ENCODE measurements at regions not wholly inside any gene's neighbourhood (a gene's known extent, or its start where the extent isn't known, plus 50 kb on each side); places are given as distances from the start of the nearest gene placed in this dataset.

DNA sequence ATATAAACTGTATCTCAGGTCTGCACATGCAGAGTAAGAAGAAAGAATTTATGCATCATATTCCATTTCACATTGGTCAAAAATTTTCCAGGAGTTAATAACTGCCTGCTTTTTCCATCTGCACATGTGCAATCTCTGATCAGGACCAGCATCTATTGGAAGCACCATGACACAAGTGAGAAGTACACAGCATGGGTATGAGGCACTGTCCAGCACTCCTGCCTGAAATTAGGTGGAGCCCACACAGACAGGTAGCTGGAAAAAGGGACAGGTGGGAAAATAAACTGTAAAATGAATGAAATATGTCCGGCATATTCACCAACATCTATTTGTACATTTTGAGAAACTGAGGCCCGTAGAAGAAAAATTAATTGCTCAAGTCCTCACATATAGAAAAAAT, 609.2 kb upstream of the NXPH2 start:
- no peak for DNase-seq

DNA sequence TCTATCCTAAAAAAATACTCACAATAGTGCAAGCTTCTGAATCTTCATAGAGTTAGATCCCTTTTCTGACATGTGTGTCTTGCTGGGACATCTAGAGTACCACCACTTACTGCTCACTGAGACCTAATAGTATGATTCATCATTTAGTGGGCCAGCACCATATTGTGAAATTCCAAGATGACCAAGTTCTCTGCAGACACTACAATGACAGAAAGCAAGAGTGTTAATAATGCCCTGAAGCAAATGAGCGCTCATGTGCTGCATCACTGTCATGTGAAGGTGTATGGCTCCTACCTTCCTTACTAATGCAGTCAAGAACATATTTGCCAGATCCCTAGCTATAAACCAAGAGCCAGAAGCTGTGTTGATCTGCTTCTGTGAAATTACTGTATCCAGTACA, 606.2 kb upstream of the NXPH2 start:
- DNase-seq, result no peak

DNA sequence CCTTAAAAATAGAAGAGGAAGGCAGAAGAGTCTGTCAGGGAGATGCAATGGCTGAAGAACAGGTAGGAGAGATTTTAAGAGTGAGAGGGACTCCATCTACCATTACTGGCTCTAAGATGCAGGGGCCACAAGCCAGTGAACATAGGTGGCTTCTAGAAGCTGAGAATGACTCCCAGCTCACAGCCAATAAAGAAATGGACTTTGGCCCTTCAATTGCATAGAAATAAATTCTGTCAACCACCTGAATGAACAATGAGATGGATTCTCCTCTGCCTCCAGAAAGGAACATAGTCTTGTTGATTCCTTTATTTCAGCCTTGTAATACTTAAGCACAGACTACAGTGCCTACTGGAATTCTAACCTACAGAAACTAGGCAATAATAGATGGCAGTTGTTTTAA, 603.3 kb upstream of the NXPH2 start:
- DNase-seq, result no peak

DNA sequence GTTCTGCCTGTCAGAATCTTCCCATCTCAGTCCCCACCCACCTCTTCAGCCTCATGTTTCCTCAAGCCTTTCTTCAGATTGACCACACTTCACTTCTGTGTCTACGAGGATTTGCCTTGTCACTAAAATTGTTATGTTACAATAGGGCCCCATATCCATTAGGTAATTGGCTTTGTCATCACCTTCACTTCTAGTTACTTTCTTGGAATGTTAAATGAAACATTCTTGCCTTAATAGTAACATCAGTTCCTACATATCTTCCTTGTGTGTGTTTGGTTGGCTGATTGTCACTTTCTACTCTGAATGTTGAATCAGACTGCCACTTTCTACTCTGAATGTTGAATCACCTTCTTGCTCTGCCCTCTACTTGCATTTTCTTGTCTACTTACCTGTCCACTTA, 599.9 kb upstream of the NXPH2 start:
- DNase-seq, result no peak

DNA sequence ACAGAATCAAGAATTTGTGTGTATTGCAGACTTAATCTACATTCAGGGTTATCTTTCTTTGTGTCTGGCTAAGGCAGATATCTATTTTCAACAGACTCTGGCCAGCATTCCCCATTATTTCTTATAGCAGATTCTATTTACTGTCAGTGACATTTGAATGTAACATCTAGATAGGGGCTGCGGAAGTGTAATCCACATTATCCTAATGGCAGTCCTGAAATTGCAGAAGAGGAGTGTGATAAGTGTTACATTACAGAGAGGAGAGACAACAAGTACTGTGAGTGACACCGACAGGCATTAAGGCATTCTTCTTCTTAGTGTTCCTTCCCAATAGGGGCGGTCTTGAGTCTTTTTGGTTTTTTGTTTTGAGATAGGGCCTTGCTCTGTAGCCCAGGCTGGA, 598.2 kb upstream of the NXPH2 start:
- no peak for DNase-seq

DNA sequence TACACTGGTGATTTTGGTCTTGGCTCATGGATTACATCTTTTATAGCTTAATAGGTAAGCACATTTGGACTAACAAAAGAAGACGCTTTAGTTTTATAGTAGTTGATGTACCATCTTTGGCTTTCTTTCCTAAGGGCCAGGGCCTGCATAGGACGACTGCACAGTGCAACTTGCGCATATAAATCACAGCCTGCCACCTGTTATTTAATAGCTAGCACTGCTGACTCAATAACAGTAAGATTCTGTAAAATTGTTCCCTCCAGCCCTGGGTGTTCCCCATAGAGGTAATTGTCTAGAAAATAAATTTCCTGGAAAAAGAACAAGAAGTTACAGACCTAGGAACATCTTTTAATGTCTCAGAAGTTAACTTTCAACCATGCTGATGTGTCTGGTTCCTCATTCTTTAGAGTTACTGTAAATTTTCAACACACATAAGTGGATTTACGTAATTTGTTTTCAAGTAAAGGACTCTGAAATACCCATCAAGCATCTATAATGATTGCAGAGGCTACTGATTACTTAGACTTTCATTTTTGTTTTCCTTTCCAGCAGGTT, 594.2 kb upstream of the NXPH2 start:
- DNase-seq, result no peak

DNA sequence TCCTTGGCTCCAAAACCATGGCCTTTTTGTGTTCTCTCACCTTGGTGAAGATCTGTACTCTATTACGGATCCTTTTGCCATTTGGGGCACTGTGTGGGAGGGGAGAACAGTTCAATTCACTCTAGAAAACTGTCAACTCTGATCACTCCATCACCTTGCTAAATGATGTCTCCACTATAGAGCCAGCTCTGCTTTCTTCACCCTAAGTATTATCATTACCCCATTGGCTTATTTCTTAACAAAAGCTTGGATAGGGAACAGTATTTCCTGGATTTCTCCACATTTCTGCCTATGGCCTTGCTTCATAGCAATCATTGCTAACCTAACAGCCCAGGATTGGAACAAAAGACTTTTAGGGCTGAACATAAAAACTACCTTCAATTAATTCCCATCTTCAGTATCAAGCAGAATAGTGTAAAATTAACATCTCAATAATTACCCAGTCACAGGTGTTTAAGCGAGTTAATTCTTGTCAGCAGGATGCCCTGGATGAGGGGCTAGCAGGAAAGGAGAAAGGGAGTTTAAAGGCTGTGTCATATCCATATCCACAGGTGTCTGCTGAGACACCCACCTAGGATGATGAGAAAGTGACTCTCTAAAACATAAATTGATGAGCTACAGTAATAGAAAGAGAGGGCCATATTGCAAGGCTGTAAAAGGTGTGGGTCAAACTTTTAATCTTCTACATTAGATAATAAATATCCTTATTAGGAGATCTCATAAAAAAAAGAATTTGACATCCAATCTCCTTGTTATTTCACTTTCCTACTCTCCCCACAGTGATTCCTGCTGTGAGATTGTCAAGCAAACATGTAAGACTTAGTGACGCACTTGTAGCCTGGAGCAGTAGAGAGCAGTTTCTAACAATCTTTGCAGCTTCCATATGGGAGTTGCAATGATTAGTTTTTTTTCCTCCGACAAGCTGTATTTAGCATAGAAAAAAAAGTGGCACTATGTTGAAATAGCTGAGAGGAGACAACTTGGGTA, 589.5 kb upstream of the NXPH2 start:
- DNase-seq, result no peak

DNA sequence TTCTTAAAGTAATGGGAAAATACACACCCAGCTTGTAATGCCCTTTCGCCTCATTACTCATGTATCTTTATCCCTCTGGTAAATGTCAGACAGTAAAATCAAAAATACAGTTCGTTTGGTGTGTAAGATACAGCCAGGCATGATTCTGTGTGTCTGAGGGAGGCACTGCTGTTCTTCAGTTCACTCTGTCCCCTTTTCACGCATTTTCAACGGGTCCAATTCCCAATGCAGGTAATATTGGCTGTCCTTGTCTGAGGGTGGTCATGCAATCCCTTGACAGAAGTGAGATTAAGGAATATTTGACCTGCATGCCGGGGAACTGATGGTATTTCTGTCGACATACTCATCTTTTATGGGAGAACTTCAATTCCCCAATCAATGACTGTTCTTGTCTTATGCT, 587.2 kb upstream of the NXPH2 start:
- no peak for DNase-seq

DNA sequence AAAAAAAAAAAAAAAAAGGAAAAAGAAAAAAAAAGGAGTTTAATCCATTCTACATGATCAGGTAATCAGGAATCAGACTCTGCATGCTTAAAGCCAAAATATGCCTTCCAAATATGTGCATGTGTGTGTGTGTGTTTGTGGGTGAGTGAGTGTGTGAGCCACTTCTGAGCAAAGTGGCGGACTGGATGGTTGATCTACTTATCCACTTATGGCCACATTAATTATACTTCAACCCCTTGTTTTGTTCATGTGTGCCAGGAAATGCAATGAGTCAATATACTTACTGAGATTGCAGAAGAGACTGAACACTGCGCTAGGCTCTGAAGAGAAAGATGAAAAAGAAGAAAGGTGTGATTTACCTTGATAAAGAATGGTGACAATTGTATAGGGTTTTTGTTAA, 586.5 kb upstream of the NXPH2 start:
- no peak for DNase-seq

DNA sequence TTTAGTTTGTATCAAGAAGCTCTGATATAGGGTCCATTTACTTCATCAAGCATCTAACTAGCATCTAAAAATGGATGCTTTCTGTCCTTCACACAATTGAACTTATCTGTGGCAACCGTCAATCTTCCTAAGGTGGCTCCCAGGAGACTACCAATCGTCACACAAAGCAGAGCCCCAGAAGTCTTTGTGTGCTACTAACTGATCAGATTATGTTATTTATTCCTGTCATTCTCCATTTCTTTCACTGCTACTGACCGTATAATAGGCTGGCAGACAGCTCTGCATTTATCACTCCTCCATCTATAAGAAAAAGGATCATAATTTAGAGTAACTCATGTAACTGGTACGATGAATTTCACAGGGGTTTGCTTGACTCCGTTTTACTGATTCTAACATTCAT, 585.0 kb upstream of the NXPH2 start:
- no peak for DNase-seq

DNA sequence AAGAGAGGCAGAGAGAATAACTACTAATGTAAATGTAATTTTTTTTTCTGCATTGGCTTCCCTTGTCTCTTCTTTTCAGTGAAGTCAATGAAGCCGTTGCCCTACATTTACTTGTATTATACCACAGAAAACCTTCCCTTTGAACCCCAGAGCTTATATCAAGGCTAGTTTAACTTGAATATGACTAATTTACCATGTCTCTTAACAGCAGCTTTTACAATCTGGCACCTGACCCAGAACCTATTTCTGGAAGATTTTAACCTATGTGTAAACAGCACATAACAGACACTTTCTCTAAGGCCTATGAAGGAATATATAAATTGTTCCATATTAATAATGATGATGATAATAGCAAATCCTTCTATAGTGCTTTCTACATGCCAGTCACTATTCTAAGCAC, 580.5 kb upstream of the NXPH2 start:
- DNase-seq, result no peak

DNA sequence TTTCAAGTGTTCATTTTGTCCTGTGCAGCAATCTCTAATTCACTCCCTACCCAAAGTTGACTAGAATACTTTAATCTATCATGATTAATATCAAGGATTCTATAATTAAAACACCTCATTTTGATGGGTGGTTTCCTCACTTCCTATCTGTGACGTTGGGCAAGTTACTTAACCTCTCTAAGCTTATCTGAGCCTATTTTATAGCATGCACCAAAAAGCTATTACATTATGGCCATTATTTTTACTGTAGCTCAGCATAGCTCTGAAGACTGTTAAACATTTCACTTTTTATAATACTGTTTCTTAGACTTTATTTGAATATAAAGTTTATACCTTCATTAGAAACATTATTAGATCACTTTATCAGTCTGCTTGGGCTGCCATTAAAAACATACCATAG, 579.6 kb upstream of the NXPH2 start:
- DNase-seq, result no peak

DNA sequence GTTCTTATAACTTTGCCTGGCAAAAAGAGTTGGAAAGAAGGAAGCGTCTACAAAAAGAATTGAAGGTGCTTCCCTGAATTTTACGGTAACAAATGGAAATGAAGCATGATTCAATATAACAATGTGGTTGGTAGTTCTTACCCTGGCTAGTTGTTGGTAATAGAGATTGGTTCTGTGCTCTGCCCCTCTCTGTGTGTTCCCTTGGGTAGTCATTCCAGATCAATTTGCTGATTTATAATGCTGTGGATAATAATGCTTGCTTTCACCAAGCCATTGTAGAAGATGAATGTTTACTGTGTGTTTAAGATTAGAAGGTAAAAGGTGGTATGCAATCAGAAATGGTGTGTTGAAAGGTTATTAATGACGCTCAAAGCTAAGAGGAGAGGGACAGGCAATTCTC, 577.8 kb upstream of the NXPH2 start:
- no peak for DNase-seq

DNA sequence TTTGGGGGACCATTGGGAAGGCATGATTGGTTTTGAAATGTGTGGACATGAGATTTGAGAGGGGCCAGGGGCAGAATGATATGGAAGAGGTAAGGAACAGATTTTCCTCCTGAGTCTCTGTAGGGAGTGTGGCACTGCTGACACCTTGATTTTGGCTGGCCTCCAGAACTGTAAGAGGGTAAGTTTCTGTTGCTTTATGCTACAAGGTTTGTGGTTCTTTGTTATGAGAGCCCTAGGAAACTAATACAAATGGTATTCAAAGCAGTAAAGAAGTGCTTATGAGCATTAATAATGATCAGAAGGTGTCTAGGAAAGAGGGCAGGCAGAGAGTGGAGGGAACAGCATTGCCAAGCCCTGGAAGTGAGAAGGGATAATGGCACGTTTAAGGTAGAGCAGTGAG, 574.3 kb upstream of the NXPH2 start:
- no peak for DNase-seq

DNA sequence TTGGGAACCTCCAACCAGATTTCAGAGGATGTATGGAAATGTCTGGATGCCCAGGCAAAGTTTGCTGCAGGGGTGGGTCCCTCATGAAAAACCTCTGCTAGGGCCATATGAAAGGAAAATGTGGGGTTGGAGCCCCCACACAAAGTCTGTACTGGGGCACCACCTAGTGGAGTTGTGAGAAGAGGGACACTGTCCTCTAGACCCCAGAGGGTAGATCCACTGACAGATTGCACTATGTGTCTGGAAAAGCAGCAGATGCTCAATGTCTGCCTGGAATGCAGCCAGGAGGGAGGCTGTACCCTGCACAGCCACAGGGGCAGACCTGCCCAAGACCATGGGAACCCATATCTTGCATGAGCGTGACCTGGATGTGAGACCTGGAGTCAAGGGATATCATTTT, 573.7 kb upstream of the NXPH2 start:
- DNase-seq, result no peak

DNA sequence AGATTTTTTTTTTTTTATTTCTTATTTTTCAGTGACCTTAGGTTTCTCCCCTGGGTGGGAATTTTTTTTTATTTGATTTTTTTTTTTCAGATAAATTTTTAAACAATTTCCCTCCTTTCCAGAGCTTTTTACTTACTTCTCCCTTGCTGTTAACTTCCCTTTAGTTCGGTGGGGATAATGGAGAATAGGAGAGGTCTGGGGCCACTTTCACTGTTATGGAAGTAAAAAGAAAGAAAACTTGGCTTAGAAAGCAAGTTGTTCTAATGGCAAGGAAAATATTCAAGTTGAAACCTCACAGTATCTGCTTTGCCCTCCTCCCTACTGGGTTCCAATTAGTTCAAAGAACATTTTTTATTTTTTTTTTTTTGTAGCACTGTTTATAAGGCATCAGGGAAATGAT, 537.1 kb upstream of the NXPH2 start:
- DNase-seq, result no peak

DNA sequence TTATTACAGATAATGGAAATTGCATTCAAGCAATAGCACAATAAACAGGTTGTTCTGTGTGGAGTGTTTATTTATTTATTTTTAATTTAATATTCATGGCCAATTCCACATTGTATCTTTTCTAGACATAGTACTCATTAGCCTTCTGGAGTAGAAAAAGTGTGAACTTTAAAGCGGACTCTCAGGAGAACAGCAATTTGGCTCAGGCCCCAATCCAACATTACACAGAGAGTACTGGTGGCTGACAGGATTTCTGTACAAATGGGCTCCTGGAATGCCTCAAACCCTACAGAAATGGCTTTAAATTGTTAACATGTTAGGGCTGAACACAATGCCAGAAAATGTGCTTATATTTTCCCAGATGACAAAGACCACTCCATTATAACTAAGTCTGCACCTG, 533.9 kb upstream of the NXPH2 start:
- no peak for DNase-seq

DNA sequence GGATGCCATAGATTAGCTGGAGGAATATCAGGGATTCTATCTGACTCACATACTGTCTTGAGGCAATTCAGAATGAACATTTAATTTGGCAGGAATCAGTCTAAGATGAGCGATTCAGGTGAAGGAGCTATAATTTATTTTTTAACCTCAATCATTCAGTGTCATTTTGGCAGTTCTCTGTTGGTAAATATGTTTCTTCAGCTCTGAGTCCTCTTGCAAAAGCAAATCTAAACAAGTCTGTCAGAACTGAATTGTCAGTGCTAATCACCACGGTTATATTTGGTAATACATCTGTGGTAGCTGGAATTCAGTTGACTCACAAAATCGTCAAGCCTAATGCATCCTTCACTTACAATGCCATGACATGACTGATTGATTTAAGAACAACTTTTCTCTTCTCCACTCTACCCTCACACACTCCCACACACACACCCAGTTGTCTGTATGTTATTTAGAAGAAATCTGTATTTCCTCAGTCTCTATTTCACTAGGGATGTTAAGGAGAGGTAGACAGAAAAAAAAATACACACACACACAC, 516.6 kb upstream of the NXPH2 start:
- DNase-seq, result no peak

DNA sequence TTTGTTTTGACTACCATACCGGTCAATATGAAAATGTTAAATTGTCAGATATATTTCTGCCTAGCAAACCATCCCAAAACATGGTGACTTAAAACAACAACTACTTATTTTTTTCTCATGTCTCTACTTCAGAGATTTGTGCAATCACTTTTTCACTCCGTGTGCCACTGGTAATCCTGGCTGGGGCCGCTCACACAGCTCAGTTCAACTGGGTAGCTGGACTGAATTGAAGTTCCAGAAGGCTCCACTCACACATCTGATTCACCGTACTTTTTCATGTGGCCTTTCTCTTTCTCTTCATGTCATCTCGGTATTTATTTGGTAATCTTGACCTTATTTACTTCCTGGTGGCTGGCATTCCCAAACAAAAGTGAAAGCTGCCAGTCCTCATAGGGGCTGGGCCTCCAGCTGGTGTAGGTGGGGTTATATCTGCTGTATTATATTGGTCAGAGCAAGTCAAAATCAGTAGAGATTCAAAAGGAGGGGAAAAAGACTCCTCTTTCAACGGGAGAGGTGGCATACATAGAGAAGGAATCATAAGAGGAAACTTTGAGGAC, 513.9 kb upstream of the NXPH2 start:
- no peak for DNase-seq

DNA sequence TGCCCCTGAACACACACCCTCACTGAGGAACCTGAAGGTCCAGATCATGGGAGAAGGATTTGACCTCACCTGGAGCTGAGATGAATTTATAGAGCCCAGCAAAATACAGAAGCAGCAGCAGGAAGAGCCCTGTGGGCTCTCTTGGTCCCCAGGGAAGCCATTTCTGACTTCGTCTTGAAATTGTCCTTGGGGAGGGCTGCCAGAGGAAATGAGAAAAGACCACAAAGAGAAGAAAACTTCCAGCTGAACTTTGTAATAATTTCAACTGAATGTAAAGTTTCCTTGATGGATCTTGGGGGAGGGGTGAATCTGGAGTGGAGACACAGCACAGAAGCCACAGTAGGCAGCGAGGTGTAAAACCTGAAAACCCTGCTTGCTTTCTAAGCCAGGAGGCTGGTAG, 500.9 kb upstream of the NXPH2 start:
- DNase-seq, result no peak

DNA sequence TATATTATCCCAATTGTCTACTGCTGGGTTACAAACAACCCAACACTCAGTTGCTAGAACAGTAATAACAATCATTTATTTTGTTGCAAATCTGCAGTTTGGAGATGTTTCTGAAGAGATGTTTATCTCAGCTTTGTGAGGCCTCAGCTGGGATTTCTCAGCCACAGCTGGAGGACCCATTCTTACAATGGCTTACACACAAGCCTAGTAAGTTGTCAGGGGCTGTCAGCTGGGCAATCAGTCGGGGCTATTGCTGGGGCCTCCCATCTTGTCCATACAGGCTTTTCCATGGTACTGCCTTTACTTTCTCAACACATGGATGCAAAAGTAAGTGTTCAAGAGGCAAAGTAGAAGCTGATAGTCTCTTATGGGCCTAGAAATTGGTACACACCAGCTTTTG, 491.7 kb upstream of the NXPH2 start:
- no peak for DNase-seq

DNA sequence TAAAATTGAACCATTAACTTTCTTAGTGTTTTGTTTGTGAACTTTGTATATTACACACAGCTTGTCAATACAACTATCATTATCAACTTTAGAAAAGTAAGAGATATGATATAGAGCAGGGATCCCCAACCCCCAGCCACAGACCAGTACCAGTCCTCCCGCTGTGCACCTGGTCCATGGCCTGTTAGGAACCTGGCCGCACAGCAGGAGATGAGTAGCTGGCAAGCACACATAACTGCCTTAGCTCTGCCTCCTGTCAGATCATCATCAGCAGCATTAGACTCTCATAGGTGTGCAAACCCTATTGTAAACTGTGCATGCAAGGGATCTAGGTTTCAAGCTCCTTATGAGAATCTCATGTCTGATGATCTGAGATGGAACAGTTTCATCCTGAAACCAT, 491.0 kb upstream of the NXPH2 start:
- DNase-seq, result no peak

DNA sequence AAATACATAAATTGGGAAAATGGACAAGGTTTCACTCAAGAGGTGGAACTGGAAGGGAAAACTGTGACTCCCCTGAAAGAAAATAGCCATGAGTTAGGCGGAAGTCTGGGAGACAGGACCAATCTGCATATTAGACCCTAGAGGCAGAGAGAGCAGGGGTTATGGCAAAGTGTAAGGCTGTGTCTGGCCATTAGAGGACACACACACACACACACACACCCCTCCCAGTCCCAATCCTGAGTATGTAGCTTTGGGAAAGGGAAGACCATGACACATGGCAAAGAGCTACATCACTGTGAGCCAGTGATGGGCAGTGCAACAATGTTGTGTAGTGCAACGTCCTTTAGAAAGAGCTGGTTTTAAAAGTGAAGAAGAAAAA, 479.9 kb upstream of the NXPH2 start:
- no peak for DNase-seq

DNA sequence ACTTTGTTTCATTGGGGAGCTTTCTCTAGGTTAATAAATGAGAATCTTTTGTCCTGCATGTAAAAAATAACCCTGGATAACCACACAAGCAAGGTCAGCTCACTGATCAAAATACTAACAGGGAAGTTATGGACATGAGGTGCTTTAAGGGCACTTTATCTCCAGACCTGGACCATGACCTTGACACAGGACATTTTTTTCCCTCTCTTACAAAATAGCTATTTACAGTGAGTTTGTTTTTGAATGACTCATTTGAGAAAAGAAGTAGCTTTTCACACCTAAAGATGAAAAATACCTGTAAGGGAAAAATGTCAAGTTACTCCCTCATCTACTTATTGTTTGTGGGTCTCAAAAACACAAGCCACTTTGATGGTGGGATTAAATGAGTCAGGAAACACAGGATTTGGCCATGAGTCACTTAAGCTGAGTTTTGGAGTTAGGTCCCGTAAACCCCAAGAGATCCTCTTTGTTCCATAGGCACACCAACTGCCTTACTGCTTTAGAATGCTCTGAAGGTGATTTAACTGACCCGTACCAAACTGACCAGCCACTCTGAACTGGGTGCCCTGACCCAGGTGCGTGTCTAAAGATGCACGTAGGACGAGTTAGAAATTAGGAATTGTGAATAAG, 479.3 kb upstream of the NXPH2 start:
- no peak for DNase-seq
